ENCODE measurements at regions not wholly inside any gene's neighbourhood (a gene's known extent, or its start where the extent isn't known, plus 50 kb on each side); places are given as distances from the start of the nearest gene placed in this dataset.
"Not testable (repeated sequence)": the region's sequence is repeated elsewhere in the genome, so short reads cannot be mapped to it uniquely, and the experiment has no call there.

DNA sequence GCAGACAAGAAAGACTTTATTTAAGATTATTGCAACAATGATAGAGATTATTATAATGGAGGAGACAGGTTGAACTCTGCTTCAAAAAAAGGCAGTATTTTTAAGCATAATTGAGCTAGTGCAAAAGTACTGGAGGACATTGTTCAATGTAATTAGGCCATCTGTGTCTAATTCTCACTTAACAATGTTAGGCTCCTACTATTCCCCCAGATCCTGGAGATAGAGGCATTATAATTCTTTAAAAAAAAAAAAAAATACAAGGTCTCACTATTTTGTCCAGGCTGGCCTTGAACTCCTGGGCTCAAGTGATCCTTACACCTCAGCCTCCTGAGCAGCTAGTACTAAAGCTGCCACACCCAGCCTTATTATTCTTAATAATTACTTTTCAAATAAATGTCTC, 193.4 kb upstream of the NUDT12 start:
- no peak for DNase-seq (ENCODE audit: low spot score)

DNA sequence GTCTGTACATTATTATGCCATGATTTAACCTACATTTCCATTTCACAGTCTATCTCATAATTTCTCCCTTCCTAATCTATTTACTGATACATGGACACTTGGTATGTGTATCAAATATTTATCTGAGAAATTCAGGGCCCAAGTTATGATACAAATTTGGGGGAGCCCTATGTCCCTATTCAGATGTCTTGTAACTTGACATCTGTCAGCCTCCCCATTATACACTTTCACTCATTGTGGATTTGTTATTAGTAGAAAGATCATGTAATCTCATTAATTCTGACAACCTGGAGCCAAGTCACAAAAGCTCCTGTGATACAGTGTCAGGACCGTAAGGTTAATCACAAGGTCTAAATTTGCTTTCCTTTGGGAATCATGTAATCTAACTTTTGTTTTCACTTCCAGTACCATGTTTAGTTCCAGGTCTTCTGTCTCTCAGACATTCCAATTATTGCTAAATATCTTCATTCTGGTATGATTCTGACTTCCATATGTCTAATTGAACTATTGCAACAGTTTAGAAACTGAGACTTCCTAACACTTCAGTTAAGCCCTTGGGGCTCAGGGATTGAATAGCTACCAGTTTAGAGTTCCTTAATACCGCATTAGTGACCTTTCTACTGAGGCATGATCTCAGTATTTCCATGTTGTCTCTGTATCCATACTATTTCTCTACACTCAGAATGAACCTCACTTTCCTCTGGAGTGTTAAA, 182.9 kb upstream of the NUDT12 start:
- DNase-seq (ENCODE audit: low spot score): no peak

DNA sequence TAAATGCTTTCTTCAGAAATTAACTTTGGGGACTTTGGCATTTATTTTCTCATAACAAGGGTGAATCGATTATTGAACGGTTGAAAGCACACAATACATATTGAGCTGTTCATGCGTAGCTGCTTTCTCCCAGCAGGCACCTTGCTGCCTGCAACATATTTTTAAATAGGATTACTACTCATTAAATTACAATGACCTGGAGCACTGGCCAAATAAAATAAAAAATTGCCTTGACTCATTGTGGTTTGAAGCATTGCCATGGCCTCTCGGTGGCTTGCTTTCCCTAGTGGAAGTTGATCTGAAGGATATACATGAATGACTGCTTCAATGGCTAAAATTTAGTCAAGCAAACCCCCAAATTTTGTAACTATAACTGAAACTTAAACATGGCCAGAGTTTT, 181.6 kb upstream of the NUDT12 start:
- no peak for DNase-seq (ENCODE audit: low spot score)

DNA sequence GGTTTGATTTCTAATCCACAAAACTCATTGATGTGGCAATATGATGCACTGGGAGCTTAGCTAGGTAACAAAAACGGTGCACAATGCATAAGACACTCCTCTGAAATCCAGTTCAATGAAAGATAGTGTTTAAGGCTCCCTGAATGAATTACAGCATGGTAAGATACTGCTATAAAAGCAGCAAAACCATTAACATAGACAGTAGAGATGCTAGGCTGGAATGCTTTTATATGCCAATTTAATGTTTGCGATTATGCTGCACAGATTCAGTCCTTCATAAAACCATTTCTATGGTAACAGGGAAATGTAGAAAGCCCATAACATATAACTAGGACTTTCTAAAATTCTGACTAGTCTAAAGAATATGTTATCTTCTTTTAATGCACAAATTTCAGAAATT, 180.8 kb upstream of the NUDT12 start:
- no peak for DNase-seq (ENCODE audit: low spot score)

DNA sequence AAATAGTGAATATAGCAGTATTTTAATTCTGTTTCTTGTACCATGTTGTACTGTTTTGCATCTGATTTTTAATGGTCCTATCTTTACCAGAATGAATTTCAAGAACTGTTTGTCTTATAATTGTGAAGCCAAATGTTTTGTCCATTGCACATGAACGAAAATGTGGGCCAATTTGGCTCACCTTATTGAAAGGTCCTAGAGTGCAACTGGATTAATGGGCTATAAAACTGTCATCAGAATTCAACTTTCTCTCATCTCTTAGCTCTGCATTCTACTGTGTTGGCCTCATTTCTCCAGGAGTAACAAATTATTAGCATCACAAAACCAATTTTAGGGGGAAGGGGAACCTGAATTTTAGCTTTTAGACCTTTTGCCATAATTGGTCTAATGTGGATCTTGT, 179.4 kb upstream of the NUDT12 start:
- DNase-seq (ENCODE audit: low spot score): no peak

DNA sequence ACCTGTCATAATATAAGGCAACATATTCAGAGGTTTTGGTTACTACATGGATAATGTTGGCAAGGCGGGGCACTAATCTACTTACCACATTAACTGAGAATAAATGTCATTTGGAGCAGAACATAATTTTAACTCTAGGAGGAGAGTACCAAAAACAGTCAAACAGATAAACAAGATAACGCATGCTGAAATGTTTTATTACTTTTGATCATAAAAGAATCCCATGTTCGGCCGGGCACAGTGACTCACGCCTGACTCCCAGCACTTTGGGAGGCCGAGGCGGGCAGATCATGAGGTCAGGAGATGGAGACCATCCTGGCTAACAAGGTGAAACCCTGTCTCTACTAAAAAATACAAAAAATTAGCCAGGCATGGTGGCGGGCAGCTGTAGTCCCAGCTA, 173.8 kb upstream of the NUDT12 start:
- not testable (repeated sequence) for DNase-seq (ENCODE audit: low spot score)

DNA sequence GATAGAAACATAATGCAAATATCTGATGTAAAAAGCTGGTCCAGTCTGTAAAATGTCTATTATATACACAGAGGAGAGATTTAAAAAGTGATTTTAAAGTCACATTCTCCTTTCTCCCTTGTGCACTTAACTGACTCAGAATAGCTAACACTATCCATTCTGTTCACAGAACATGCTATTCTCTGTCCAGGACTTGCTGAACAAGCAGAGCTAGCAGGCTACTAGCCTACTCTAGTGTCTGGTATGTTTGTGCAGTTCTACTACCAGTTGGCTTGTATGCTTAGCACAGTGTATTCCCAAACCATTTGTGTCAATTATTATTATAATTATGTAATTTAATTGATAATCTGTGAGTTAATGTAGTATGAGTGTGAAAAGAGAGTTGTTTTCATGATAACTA, 161.7 kb upstream of the NUDT12 start:
- no peak for DNase-seq (ENCODE audit: low spot score)

DNA sequence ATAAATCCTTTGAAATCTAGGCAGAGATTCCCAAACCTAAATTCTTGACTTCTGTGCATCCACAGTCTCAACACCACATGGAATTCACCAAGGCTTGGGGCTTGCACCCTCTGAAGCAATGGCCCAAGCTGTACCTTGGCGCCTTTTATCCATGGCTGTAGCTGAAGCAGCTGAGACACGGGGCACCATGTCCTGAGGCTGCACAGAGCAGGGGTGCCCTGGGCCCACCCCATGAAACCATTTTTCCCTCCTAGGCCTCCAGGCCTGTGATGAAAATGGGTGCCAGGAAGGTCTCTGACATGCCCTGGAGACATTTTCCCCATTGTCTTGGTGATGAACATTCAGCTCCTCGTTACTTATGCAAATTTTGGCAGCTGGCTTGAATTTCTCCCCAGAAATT, 158.6 kb upstream of the NUDT12 start:
- DNase-seq (ENCODE audit: low spot score): no peak

DNA sequence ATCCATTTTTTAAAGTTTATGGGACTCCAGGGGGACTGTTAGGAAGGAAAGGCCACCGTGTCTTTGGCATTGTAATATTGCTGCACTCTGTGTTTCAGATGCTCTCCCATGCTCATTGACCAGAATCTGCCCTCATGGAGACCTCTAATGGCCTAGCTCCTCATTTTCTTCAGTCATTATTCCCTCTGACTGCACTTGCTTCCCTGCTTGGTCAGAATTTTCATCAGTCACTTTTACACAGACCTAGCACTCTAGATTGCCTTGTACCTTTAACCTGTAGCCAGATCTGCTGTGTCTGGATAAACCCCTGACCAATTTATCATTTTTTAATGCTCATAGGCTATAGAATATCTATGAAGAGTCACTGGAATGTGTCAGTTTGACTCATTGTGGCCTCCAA, 155.5 kb upstream of the NUDT12 start:
- DNase-seq (ENCODE audit: low spot score): no peak

DNA sequence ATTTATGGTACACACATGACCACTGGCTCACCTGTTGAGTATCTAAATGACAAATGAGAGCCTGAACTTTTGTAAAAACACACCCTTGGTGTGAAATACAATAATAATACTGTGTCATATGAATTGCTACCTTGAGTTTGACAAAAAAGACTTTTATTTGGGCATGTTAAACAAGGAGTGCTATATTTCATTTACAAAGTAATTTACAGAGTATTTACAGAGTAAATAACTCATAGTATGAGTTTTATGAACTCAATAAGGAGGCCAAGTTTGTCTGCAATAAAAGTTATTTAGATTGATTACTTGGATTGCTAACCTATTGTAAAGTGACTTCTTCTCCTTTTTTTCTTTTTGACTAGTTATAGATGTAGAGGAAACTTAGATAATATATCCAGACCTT, 146.0 kb upstream of the NUDT12 start:
- no peak for DNase-seq (ENCODE audit: low spot score)

DNA sequence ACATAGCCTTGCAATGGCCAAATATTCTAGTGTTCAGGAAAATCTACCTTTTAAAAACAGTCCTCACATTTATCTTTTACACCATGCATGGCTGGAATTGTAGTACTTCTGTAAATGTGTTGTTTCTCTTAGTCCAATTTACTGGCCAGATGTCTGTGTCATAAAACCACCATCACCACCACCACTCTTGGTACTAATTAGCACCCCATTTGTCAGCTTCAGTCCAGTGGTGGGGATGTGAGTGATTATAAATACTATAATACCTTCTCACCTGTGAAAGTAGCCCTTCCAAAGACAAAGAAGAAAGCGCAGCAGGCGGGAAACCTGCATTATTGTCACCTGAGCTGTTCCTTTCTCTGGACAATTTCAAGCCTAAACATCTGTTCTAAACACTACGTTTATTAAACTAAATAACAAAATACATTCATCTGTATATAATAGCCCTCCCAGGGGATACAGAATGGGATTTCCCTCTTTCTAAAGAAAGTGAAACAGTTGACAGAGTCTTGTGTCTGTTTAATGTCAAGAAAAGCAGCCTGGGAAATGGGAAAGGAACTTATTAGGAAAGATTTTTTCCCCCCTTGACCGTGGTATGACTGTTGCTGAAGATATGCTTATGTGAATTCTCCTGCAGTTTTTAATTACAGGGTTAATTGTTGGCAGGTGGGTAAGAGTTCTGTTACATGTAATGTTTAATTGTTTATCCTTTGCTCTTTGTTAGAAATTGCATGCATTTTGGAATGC, 144.5 kb upstream of the NUDT12 start:
- DNase-seq (ENCODE audit: low spot score): no peak

DNA sequence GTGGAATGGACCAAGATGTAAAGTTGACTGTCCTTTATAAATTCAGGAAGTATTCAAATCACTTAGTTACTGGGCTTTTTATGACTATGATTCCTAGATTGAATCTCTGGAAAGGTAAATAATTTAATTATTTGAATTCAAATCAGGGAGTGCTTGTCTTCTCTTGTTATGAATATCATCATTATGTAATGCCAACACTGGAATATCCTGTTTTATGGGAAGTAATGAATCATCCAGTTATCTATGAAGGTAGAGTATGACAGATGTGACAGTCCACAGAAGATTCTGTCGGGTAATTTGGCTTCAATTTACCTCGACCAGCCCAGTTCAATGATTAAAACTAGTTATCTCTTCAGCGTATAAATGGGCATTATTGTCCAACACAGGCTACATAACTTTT, 141.0 kb upstream of the NUDT12 start:
- DNase-seq (ENCODE audit: low spot score): no peak

DNA sequence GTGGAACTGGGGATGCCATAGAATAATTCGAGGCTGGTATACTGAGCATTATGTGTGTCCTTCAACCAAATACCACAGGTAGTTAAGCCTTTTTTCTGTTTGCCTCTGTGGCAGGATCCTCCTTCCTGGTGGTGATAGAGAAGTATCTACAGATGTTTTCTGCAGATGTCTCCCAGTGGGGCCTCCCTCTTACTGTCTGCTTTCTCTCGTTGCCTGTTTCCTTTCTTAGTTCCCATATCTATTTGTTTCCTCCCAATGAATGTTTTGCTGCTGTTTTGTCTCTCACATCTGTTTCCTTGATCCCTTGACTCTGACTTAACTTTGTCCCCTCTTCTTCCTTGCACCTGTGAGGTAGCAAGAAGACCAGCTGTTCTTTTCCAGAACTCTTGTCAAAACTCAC, 130.9 kb upstream of the NUDT12 start:
- DNase-seq (ENCODE audit: low spot score): no peak

DNA sequence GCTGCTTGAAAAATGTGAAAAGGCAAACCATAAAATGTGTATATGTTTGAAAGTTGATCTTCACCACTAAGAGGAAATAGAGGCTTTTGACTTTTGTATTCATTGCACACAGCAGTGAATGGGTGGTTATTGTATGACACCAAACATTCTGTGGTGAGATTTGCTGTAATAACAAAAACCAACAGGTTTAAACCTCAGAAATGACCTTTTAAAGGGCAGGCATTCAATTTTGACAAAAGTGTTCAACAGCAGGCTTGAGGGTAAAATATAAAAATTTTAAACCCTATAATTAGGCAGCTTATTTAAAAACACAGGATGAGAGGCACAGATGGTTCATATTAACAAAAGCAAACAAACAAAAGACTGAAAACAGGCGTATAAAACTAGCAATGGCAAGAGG, 128.1 kb upstream of the NUDT12 start:
- no peak for DNase-seq (ENCODE audit: low spot score)

DNA sequence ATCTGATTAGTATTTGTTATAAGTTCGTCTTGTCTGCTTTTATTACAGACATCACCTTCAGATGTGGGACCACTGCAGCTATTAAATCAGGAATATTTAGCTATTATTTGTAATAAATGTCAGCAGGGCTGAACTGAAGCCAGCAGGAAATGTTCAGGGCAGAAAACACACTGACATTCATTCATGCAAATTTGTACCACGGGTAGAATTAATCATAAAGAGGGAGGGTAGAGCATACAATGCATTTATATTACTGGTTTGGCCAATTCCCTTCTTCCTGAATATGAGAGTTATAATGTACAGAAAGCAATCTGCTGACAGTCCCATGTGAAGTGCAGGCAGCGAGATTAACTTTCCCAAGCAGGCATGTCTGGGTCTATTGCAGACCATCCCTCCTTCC, 117.3 kb upstream of the NUDT12 start:
- DNase-seq (ENCODE audit: low spot score): no peak

DNA sequence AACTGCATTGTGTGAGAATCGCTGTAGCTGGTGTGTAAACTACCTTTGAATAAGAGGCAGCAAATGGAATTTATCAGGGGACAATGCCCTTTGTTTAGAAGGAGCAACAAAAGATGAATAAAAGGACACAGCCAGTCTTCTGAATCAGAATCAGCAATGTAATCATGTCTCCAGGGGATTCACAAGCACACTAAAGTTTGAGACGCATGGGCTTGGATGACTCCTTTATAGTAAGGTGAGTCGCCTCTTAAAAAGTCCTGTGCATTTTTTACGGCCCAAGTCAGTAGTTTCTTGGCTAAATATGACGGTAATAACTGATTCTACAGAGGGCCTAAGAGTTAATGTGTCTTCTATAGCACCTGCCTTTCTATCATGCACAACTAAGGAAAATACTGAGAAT, 113.6 kb upstream of the NUDT12 start:
- DNase-seq (ENCODE audit: low spot score): not testable (repeated sequence)

DNA sequence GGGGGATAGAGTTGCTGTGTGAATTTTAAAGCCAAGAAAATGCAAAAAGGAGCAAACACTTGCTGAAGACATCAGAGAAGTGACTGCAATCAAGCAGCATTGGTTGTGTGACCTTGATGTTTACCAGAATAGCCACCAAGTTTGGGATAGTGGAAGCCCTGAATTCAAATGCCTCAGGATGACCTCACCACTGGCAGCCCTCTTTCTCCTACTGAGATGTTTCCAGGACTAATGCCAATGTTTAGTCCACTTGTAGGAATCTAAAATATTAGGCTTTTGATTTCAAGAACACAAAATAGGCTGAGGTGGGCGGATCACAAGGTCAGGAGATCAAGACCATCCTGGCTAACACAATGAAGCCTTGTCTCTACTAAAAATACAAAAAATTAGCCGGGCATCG, 112.2 kb upstream of the NUDT12 start:
- DNase-seq (ENCODE audit: low spot score): no peak

DNA sequence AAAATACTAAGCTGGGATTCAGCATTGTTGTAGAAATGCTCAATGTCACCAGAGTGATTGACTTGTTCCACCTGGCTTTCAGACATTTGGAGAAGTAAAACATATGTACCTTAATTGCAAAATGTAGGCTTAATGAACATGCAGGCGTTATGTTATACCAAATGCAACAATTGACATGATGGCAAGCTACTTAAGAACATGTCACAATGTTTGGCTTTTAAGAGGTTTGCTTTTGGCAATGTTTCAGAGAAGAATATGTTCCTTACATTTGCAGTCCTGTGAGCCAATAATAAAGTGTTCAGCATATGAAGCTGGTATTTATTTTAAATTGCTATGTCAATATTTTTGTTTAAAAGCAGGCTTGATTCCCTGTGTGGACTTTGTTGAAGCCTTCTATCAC, 111.7 kb upstream of the NUDT12 start:
- no peak for DNase-seq (ENCODE audit: low spot score)

DNA sequence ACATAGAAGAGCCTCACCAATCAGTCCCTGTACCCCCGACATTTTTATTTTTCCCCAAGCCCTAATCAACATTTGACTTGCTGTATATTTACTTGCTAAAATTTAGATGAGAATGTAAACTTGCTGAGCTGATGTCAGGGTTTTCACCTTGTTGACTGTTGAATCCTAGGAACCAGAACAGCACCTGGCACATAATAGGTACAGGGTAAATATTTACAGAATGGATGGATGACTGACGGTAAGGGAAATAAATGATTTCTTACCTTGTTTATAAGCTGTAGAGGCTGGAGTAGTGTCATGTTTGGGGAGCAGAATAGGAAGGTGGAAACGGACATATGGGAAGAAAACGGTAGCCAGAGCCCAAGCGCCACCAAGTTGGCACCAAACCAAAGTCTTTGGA, 107.0 kb upstream of the NUDT12 start:
- DNase-seq (ENCODE audit: low spot score): no peak

DNA sequence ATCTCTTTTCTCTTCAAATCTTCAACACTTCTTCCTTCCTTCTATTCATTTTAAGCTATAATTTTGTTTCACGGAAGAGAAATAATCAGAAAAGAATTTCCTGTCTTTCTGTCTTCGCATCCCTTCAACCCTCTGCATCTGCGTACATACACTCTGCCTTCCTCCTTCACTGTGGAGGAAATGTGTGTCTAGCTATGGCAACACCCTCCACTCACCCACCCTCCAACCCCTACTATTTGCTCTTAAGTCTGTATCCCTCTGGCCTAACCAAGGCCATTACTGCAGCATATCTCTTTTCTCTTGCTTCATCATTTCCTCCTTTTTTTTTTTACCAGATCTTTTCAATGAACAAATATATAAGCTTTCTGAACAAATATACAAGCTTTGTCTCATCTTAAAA, 105.7 kb upstream of the NUDT12 start:
- DNase-seq (ENCODE audit: low spot score): no peak

DNA sequence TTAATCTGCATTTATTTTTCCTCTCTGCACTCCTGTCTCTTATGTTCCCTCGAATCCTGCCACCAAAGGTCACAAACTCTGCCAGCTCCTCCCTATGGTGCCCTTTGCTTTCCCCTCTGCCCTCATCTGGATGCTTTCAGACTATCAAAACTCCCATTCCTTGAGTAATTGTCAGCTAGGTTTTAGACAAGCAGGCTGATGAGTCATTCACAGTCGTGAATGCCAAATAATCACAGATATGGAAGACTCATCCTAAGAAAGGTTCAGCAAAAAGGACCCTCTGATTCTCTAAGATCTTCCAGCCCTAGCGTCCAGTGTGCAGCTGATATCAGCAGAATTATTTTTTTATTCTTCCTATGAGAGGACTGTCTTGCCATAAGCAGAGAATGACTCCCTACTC, 104.5 kb upstream of the NUDT12 start:
- DNase-seq (ENCODE audit: low spot score): no peak

DNA sequence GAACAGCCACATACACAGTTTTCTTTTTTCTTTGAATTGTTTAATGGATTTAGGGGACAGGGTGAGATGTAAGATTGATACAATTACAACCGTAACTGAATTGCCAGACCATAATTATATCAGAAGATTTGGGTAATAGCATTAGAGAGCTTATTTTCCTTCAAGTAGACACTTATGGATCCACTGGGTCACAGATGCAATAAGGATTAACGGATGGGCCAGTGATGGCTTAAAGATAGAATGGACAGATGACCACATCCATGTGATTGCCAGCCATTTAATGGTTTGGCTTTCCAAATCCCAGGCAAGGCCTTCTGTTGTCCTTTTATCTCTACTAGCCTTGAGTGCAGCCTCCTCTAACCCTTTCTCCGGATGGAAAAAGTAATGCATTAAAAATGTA, 94.7 kb upstream of the NUDT12 start:
- no peak for DNase-seq (ENCODE audit: low spot score)

DNA sequence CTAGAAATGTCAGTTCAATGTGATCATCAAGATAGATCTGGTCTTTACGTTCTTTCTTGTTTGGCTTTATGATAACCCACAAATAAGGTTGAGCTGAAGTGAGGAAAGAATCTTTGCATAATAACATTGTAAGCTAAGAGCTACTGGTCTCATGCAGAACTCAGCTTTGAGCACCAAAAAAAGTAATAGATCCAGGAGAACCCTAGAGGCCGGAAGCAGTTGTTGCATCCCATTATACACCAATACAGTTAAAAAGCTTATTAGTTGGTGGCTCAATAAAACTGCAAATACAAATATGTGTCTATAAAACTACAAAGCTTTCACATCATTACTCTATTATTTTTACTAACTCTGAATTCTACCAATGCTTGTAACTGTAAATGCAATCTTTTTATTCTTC, 85.5 kb upstream of the NUDT12 start:
- no peak for DNase-seq (ENCODE audit: low spot score)
